Choroid plexus epithelial cell (primary cell): ENCODE measurements at regions not wholly inside any gene's neighbourhood (a gene's known extent, or its start where the extent isn't known, plus 50 kb on each side); places are given as distances from the start of the nearest gene placed in this dataset.

Source experiments
- DNase-seq: peaks from one replicate; pipeline ENCODE4 v3.0.0-alpha.2; 2010; ENCODE audit warnings: low read depth
- H3K4me3 ChIP-seq: 2 replicates; pipeline ENCODE4 v1.5.1; 2011; ENCODE audit warnings: low read depth, mild to moderate bottlenecking, control low read depth, low read length, moderate library complexity
- CTCF ChIP-seq: conservative IDR thresholded peaks from 2 replicates; pipeline ENCODE4 v1.5.1; 2011; ENCODE audit warnings: low read depth, mild to moderate bottlenecking, control low read depth, inconsistent platforms, low read length, moderate library complexity

GRCh38 chr1:116231752-116232151, 120.6 kb downstream of the MAB21L3 start:
- no peak overlapping the region for H3K4me3 ChIP-seq
- no peak for DNase-seq
- no peak for TF ChIP-seq CTCF

GRCh38 chr1:116232989-116233514, 121.9 kb downstream of the MAB21L3 start:
- no peak overlapping the region for H3K4me3 ChIP-seq
- peak; percentile 2 for DNase-seq
- TF ChIP-seq CTCF, result no peak

- no peak for DNase-seq
- no peak overlapping the region for H3K4me3 ChIP-seq
- TF ChIP-seq CTCF, result no peak
Measured at GRCh38 chr1:116234429-116234828, 123.2 kb downstream of the MAB21L3 start.

- DNase-seq, result no peak
- no peak overlapping the region for H3K4me3 ChIP-seq
- TF ChIP-seq CTCF, result no peak
Measured at GRCh38 chr1:116239916-116240315, 128.7 kb downstream of the MAB21L3 start.

- DNase-seq, result no peak
- TF ChIP-seq CTCF, result no peak
- H3K4me3 ChIP-seq, result no peak overlapping the region
Measured at GRCh38 chr1:116242741-116243140, 130.3 kb upstream of the ATP1A1 start.

GRCh38 chr1:116243333-116244054, 129.6 kb upstream of the ATP1A1 start:
- DNase-seq, result no peak
- no peak for TF ChIP-seq CTCF
- no peak overlapping the region for H3K4me3 ChIP-seq

GRCh38 chr1:116246174-116246573, 126.9 kb upstream of the ATP1A1 start:
- no peak for TF ChIP-seq CTCF
- peak; percentile 1 for DNase-seq
- no peak overlapping the region for H3K4me3 ChIP-seq
